H9 (cell line): ENCODE measurements at regions not wholly inside any gene's neighbourhood (a gene's known extent, or its start where the extent isn't known, plus 50 kb on each side); places are given as distances from the start of the nearest gene placed in this dataset.

ENCODE experiments used
- DNase-seq: peaks from one replicate; pipeline ENCODE4 v3.0.0-alpha.2; 2017
- H2AFZ ChIP-seq: one replicate; pipeline ENCODE4 v1.6.1; 2013; ENCODE audit warnings: mild to moderate bottlenecking, low read length, control low read depth, moderate library complexity
- H2AK5ac ChIP-seq: 2 replicates; pipeline ENCODE4 v1.6.1; 2013; ENCODE audit warnings: low read length, control low read depth, mixed read lengths; ENCODE audit not compliant: insufficient read length
- H2BK120ac ChIP-seq: one replicate; pipeline ENCODE4 v1.6.1; 2013; ENCODE audit warnings: low read depth, mild to moderate bottlenecking, low read length, control low read depth, inconsistent platforms; ENCODE audit not compliant: poor library complexity, severe bottlenecking
- H2BK12ac ChIP-seq: 2 replicates; pipeline ENCODE4 v1.6.1; 2013; ENCODE audit warnings: low read length, control low read depth, mixed read lengths, low read depth; ENCODE audit not compliant: insufficient read length
- H2BK15ac ChIP-seq: 2 replicates; pipeline ENCODE4 v1.6.1; 2013; ENCODE audit warnings: low read depth, low read length, control low read depth
- H2BK20ac ChIP-seq: one replicate; pipeline ENCODE4 v1.6.1; 2013; ENCODE audit warnings: low read depth, mild to moderate bottlenecking, low read length, control low read depth, inconsistent platforms; ENCODE audit not compliant: poor library complexity, severe bottlenecking
- H2BK5ac ChIP-seq: 2 replicates; pipeline ENCODE4 v1.6.1; 2013; ENCODE audit warnings: low read length, control low read depth, mixed read lengths; ENCODE audit not compliant: insufficient read length
- H3K14ac ChIP-seq: 2 replicates; pipeline ENCODE4 v1.6.1; 2013; ENCODE audit warnings: low read length, control low read depth; ENCODE audit not compliant: insufficient read depth
- H3K18ac ChIP-seq: 2 replicates; pipeline ENCODE4 v1.6.1; 2013; ENCODE audit warnings: low read depth, mild to moderate bottlenecking, mixed read lengths, low read length, control low read depth; ENCODE audit not compliant: insufficient read length
- H3K23ac ChIP-seq: 2 replicates; pipeline ENCODE4 v1.6.1; 2013; ENCODE audit warnings: low read length, control low read depth, mixed read lengths, low read depth; ENCODE audit not compliant: insufficient read length
- H3K23me2 ChIP-seq: 2 replicates; pipeline ENCODE4 v1.6.1; 2013; ENCODE audit warnings: low read depth, mild to moderate bottlenecking, mixed read lengths, low read length, control low read depth; ENCODE audit not compliant: insufficient read length, poor library complexity, severe bottlenecking
- H3K27ac ChIP-seq: 2 replicates; pipeline ENCODE4 v1.5.1; 2013; ENCODE audit warnings: low read length, control low read depth, mixed read lengths, low read depth; ENCODE audit not compliant: insufficient read length
- H3K27me3 ChIP-seq: 2 replicates; pipeline ENCODE4 v1.6.1; 2013; ENCODE audit warnings: low read length, control low read depth, inconsistent platforms; ENCODE audit not compliant: insufficient read depth
- H3K4ac ChIP-seq: 2 replicates; pipeline ENCODE4 v1.6.1; 2013; ENCODE audit warnings: low read depth, mild to moderate bottlenecking, control low read depth, inconsistent platforms, low read length, moderate library complexity
- H3K4me1 ChIP-seq: 2 replicates; pipeline ENCODE4 v1.6.1; 2013; ENCODE audit warnings: low read length, control low read depth, inconsistent platforms; ENCODE audit not compliant: insufficient read depth
- H3K4me2 ChIP-seq: 2 replicates; pipeline ENCODE4 v1.6.1; 2013; ENCODE audit warnings: low read length, control low read depth, mixed read lengths; ENCODE audit not compliant: insufficient read length, insufficient read depth
- H3K56ac ChIP-seq: 2 replicates; pipeline ENCODE4 v1.6.1; 2013; ENCODE audit warnings: low read depth, mild to moderate bottlenecking, mixed read lengths, low read length, control low read depth; ENCODE audit not compliant: insufficient read length
- H3K79me1 ChIP-seq: 2 replicates; pipeline ENCODE4 v1.6.1; 2013; ENCODE audit warnings: low read depth, mild to moderate bottlenecking, moderate library complexity, low read length, control low read depth, inconsistent platforms; ENCODE audit not compliant: insufficient read depth, poor library complexity, severe bottlenecking
- H3K79me2 ChIP-seq: 2 replicates; pipeline ENCODE4 v1.6.1; 2013; ENCODE audit warnings: low read length, control low read depth, inconsistent platforms; ENCODE audit not compliant: insufficient read depth
- H3K9ac ChIP-seq: 2 replicates; pipeline ENCODE4 v1.6.1; 2013; ENCODE audit warnings: low read length, control low read depth, mixed read lengths; ENCODE audit not compliant: insufficient read length; ENCODE audit errors: extremely low read depth
- H3K9me3 ChIP-seq: one replicate; pipeline ENCODE4 v1.6.1; 2013; ENCODE audit warnings: low read depth, low read length, inconsistent platforms; ENCODE audit not compliant: control insufficient read depth
- H3T11ph ChIP-seq: one replicate; pipeline ENCODE4 v1.6.1; 2013; ENCODE audit warnings: mild to moderate bottlenecking, low read length, control low read depth, inconsistent platforms
- H4K20me1 ChIP-seq: one replicate; pipeline ENCODE4 v1.6.1; 2013; ENCODE audit not compliant: control insufficient read depth, insufficient read length, insufficient read depth
- H4K5ac ChIP-seq: 2 replicates; pipeline ENCODE4 v1.6.1; 2013; ENCODE audit warnings: low read depth, mild to moderate bottlenecking, mixed read lengths, low read length, control low read depth; ENCODE audit not compliant: insufficient read length
- H4K8ac ChIP-seq: replicated peaks from 2 replicates; pipeline ENCODE4 v1.6.1; 2013; ENCODE audit warnings: low read length, control low read depth, mixed read lengths, low read depth; ENCODE audit not compliant: insufficient read length
- H4K91ac ChIP-seq: 2 replicates; pipeline ENCODE4 v1.6.1; 2013; ENCODE audit warnings: low read depth, mild to moderate bottlenecking, moderate library complexity, mixed read lengths, low read length, control low read depth; ENCODE audit not compliant: insufficient read length
- H3K27ac Mint-ChIP-seq, 3 experiments: 2 replicates in 2 of 3; 3 replicates in 1 of 3; pipeline ENCODE4 v1.8.0; 2020 to 2021; ENCODE audit warnings: mixed read lengths in 3 of 3, mild to moderate bottlenecking in 1 of 3, moderate library complexity in 1 of 3
- H3K27me3 Mint-ChIP-seq: 2 replicates; pipeline ENCODE4 v1.8.0; 2021; ENCODE audit warnings: low read depth, mild to moderate bottlenecking, moderate library complexity, mixed read lengths
- H3K36me3 Mint-ChIP-seq, 3 experiments: 2 replicates in 2 of 3; 3 replicates in 1 of 3; pipeline ENCODE4 v1.8.0; 2020 to 2021; ENCODE audit warnings: low read depth in 3 of 3, mixed read lengths in 3 of 3; ENCODE audit not compliant: insufficient read depth in 1 of 3
- H3K4me1 Mint-ChIP-seq, 2 experiments: 2 replicates each; pipeline ENCODE4 v1.8.0; 2020; ENCODE audit warnings: mixed read lengths in 2 of 2
- H3K4me3 Mint-ChIP-seq, 2 experiments: 2 replicates in 1 of 2; 3 replicates in 1 of 2; pipeline ENCODE4 v1.8.0; 2020 to 2021; ENCODE audit warnings: mild to moderate bottlenecking in 2 of 2, mixed read lengths in 2 of 2, moderate library complexity in 1 of 2
- H3K9me3 Mint-ChIP-seq, 2 experiments: 2 replicates in 1 of 2; 3 replicates in 1 of 2; pipeline ENCODE4 v1.8.0; 2020; ENCODE audit warnings: mild to moderate bottlenecking in 2 of 2, mixed read lengths in 2 of 2, moderate library complexity in 1 of 2
- WGBS: extraction: QIAGEN DNeasy Blood & Tissue Kit; methylation state at CpG from one replicate; pipeline ENCODE4 v1.1.7; 2013; ENCODE audit warnings: missing lambda C conversion rate, low lambda C conversion rate, mixed read lengths; ENCODE audit not compliant: insufficient read length; ENCODE audit errors: extremely low coverage; 5-methylcytosine and 5-hydroxymethylcytosine counted together
- TF ChIP-seq, protein P1 (sequence below): fragments of 200-600 bp; sonication (generic); conservative IDR thresholded peaks from 3 replicates; pipeline ENCODE4 v1.8.0; 2021; ENCODE audit warnings: antibody characterized with exemption, mild to moderate bottlenecking

- Histone ChIP-seq H3K9ac (no peak overlapping the region), H3K79me2 (no peaks in the 10 kb centered on the region), H2BK120ac (no peak overlapping the region), H3K56ac (no peak overlapping the region), H3K4me2 (no peak overlapping the region), H2BK20ac (no peak overlapping the region), H4K20me1 (no peaks in the 10 kb centered on the region), H3K23ac (no peak overlapping the region), H4K91ac (no peak overlapping the region), H3T11ph (no peak overlapping the region), H3K4ac (no peak overlapping the region), H3K9me3 (no peaks in the 10 kb centered on the region), H3K23me2 (no peaks in the 10 kb centered on the region), H2AFZ (no peak overlapping the region), H3K18ac (no peak overlapping the region), H4K8ac (no peak overlapping the region), H2AK5ac (no peak overlapping the region), H3K14ac (no peak overlapping the region), H3K4me1 (no peaks in the 10 kb centered on the region), H3K27ac (no peak overlapping the region), H3K27me3 (no peaks in the 10 kb centered on the region), H2BK5ac (no peak overlapping the region), H4K5ac (no peak overlapping the region), H2BK12ac (no peak overlapping the region), H2BK15ac (no peak overlapping the region), H3K79me1 (no peaks in the 10 kb centered on the region)
- DNase-seq = no peak
- no peak overlapping the region for H3K27ac Mint-ChIP-seq
- TF ChIP-seq, protein P1, sequence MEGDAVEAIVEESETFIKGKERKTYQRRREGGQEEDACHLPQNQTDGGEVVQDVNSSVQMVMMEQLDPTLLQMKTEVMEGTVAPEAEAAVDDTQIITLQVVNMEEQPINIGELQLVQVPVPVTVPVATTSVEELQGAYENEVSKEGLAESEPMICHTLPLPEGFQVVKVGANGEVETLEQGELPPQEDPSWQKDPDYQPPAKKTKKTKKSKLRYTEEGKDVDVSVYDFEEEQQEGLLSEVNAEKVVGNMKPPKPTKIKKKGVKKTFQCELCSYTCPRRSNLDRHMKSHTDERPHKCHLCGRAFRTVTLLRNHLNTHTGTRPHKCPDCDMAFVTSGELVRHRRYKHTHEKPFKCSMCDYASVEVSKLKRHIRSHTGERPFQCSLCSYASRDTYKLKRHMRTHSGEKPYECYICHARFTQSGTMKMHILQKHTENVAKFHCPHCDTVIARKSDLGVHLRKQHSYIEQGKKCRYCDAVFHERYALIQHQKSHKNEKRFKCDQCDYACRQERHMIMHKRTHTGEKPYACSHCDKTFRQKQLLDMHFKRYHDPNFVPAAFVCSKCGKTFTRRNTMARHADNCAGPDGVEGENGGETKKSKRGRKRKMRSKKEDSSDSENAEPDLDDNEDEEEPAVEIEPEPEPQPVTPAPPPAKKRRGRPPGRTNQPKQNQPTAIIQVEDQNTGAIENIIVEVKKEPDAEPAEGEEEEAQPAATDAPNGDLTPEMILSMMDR = no peak
- H3K27me3 Mint-ChIP-seq = no peaks in the 10 kb centered on the region
- H3K4me3 Mint-ChIP-seq = no peak overlapping the region
- peaks cover 3 to 7% of the 10 kb centered on the region in 2 experiments; a peak in 3 of 5 replicates for H3K9me3 Mint-ChIP-seq
- peaks cover 0 to 5% (median 2%) of the 10 kb centered on the region in 3 experiments; a peak in 2 of 7 replicates for H3K36me3 Mint-ChIP-seq
- WGBS = no CpG with 5 or more reads among the region's 1 CpG
- peaks cover 5 to 6% of the 10 kb centered on the region in 2 experiments for H3K4me1 Mint-ChIP-seq
Observed at GRCh38 chr10:56593120-56593519, 232.1 kb upstream of the ZWINT start.
